Left lung (tissue), 4 donors: ENCODE measurements at regions not wholly inside any gene's neighbourhood (a gene's known extent, or its start where the extent isn't known, plus 50 kb on each side); places are given as distances from the start of the nearest gene placed in this dataset.

Experiments
- ATAC-seq: fragments of 200-7000 bp; cut with Tn5 transposase; one replicate; pipeline ENCODE4 v1.9.1; 2020; ENCODE audit warnings: moderate library complexity
- DNase-seq, 4 donors: peaks; one replicate each; pipeline ENCODE4 v3.0.0-alpha.2; 2013 to 2020
- H3K27ac ChIP-seq, 2 donors: fragments of 200-600 bp; sonication (generic) in 1 of 2; one replicate each; pipeline versions ENCODE4 v1.5.0 to v1.8.0; 2020 to 2021
- H3K27me3 ChIP-seq, 2 donors: fragments of 200-600 bp; sonication (generic) in 1 of 2; one replicate each; pipeline versions ENCODE4 v1.5.0 to v1.8.0; 2020 to 2021
- H3K36me3 ChIP-seq, 2 donors: fragments of 200-600 bp; sonication (generic) in 1 of 2; one replicate each; pipeline versions ENCODE4 v1.5.0 to v1.8.0; 2020 to 2021
- H3K4me1 ChIP-seq, 2 donors: fragments of 200-600 bp; one replicate each; pipeline ENCODE4 v1.8.0; 2021
- H3K4me3 ChIP-seq, 2 donors: fragments of 200-600 bp; sonication (generic) in 1 of 2; one replicate each; pipeline versions ENCODE4 v1.5.0 to v1.8.0; 2020 to 2021; ENCODE audit warnings: mild to moderate bottlenecking in 1 of 2
- H3K9me3 ChIP-seq, 2 donors: fragments of 200-600 bp; sonication (generic) in 1 of 2; one replicate each; pipeline versions ENCODE4 v1.5.0 to v1.8.0; 2020 to 2021
- CTCF ChIP-seq, 2 donors: fragments of 200-600 bp; sonication (generic) in 1 of 2; IDR thresholded peaks; one replicate each; pipeline versions ENCODE4 v1.5.0 to v1.8.0; 2021; ENCODE audit warnings: antibody characterized with exemption in 2 of 2
- intact Hi-C, 2 donors: fragments of 100-400 bp; cut with DNase I; formaldehyde crosslinking; loops; one replicate each; pipeline versions ENCODE4 v1.11.2 to v1.14.2; 2022
- donor health status: DM: no; HTN: yes; CAD: no.
- donor health status: DM: no; HTN: no; CAD: no.

- Histone ChIP-seq H3K36me3 (no peaks in the 10 kb centered on the region), H3K27ac (peak overlapping the region in 1 of 2 donors; percentile 95), H3K27me3 (no peaks in the 10 kb centered on the region), H3K4me1 (peaks cover 26 to 95% of the 10 kb centered on the region in 2 donors), H3K9me3 (no peaks in the 10 kb centered on the region), H3K4me3 (no peak overlapping the region)
- intact Hi-C loops: no loop called here
- ATAC-seq: no peak
- no peak for TF ChIP-seq CTCF (IDR thresholded peaks at IDR 0.05)
- no peak for DNase-seq
Measured at GRCh38 chr7:106423111-106423510, 138.3 kb upstream of the NAMPT start.

- TF ChIP-seq CTCF (IDR thresholded peaks at IDR 0.05): no peak
- H3K4me3 ChIP-seq: no peak overlapping the region
- DNase-seq: peak; percentile 81 to 93 (median 82)
- intact Hi-C loops: no loop called here
- ATAC-seq: peak; percentile 59
- H3K27ac ChIP-seq: peak overlapping the region; percentile 83 to 95
- peaks cover 26 to 100% of the 10 kb centered on the region in 2 donors for H3K4me1 ChIP-seq
- no peaks in the 10 kb centered on the region for H3K27me3 ChIP-seq
- H3K9me3 ChIP-seq: no peaks in the 10 kb centered on the region
- no peaks in the 10 kb centered on the region for H3K36me3 ChIP-seq
Measured at GRCh38 chr7:106421181-106421762, 136.5 kb upstream of the NAMPT start.

- H3K4me1 ChIP-seq: peaks cover 25 to 98% of the 10 kb centered on the region in 2 donors
- DNase-seq: no peak
- no peak for TF ChIP-seq CTCF (IDR thresholded peaks at IDR 0.05)
- intact Hi-C loops: no loop called here
- no peak overlapping the region for H3K4me3 ChIP-seq
- ATAC-seq: no peak
- H3K36me3 ChIP-seq: no peaks in the 10 kb centered on the region
- peaks cover 0 to 3% of the 10 kb centered on the region in 2 donors for H3K9me3 ChIP-seq
- no peaks in the 10 kb centered on the region for H3K27me3 ChIP-seq
- peak overlapping the region; percentile 83 to 95 for H3K27ac ChIP-seq
Measured at GRCh38 chr7:106420736-106421135, 136.0 kb upstream of the NAMPT start.

- intact Hi-C loops: no loop called here
Measured at GRCh38 chr7:106420210-106420609, 135.4 kb upstream of the NAMPT start.

More at GRCh38 chr7:106420210-106420609, 135.4 kb upstream of the NAMPT start:
- Histone ChIP-seq H3K9me3 (peaks cover 0 to 4% of the 10 kb centered on the region in 2 donors), H3K27me3 (no peaks in the 10 kb centered on the region), H3K4me3 (no peak overlapping the region), H3K36me3 (no peaks in the 10 kb centered on the region), H3K27ac (peak overlapping the region; percentile 83 to 95), H3K4me1 (peaks cover 20 to 98% of the 10 kb centered on the region in 2 donors)
- DNase-seq (no peak), ATAC-seq (no peak)
- TF ChIP-seq CTCF (IDR thresholded peaks at IDR 0.05): no peak
